Esophagus (tissue), 2 donors: ENCODE measurements at regions not wholly inside any gene's neighbourhood (a gene's known extent, or its start where the extent isn't known, plus 50 kb on each side); places are given as distances from the start of the nearest gene placed in this dataset.

Source experiments
- H3K27ac ChIP-seq, 2 donors: one replicate each; pipeline ENCODE4 v1.5.1; 2013; ENCODE audit warnings: low read depth in 2 of 2, mild to moderate bottlenecking in 2 of 2, inconsistent platforms in 1 of 2, low read length in 1 of 2, moderate library complexity in 1 of 2
- H3K27me3 ChIP-seq, 2 donors: one replicate each; pipeline ENCODE4 v1.6.1; 2013; ENCODE audit warnings: low read length in 2 of 2, control low read depth in 1 of 2, mild to moderate bottlenecking in 1 of 2; ENCODE audit not compliant: insufficient read depth in 2 of 2, control insufficient read depth in 1 of 2
- H3K36me3 ChIP-seq, 2 donors: one replicate each; pipeline ENCODE4 v1.6.1; 2013; ENCODE audit warnings: low read length in 1 of 2; ENCODE audit not compliant: control insufficient read depth in 2 of 2, insufficient read depth in 2 of 2
- H3K4me1 ChIP-seq, 2 donors: one replicate each; pipeline ENCODE4 v1.6.1; 2013; ENCODE audit warnings: low read length in 1 of 2; ENCODE audit not compliant: control insufficient read depth in 2 of 2, insufficient read depth in 2 of 2
- H3K4me3 ChIP-seq, 2 donors: one replicate each; pipeline ENCODE4 v1.5.1; 2013; ENCODE audit warnings: low read length in 2 of 2, mild to moderate bottlenecking in 2 of 2, low read depth in 1 of 2, moderate library complexity in 1 of 2
- H3K9me3 ChIP-seq, 2 donors: one replicate each; pipeline ENCODE4 v1.6.1; 2013; ENCODE audit warnings: mild to moderate bottlenecking in 2 of 2, low read depth in 1 of 2, low read length in 1 of 2, moderate library complexity in 1 of 2; ENCODE audit not compliant: control insufficient read depth in 2 of 2, insufficient read depth in 1 of 2
- WGBS, 2 donors: extraction: QIAGEN DNeasy Blood & Tissue Kit; methylation state at CpG; one replicate each; pipeline ENCODE4 v1.1.7; 2013; 5-methylcytosine and 5-hydroxymethylcytosine counted together
- donor health status: healthy with polysubstance abuse.
- donor health status: Bipolar disorder and iron deficiency.

DNA sequence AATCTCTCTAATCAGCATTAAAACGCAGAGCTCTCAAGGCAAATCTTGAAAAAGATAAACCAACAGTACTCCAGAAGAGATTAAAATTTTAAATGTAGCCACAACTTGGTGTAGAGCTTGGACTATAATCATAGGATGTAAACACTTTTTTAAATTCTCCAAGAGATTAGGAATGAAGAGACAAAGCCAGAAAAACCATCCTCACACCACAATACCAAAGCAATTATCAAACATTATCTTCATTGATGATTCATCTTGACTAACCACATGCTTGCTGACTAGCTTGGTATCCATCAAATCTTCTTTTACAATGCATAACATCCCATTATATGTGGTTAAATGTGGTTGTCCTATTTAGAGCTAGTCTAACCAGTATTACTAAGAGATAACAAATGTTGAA lies 815.1 kb downstream of the TLE1 start:
- H3K4me3 ChIP-seq = no peak overlapping the region
- H3K27ac ChIP-seq = no peak overlapping the region
- H3K4me1 ChIP-seq = no peaks in the 10 kb centered on the region
- WGBS, 2 donors = 9 to 39% methylated on average over 1 of the region's 1 CpG
- H3K36me3 ChIP-seq = no peaks in the 10 kb centered on the region
- no peaks in the 10 kb centered on the region for H3K27me3 ChIP-seq
- H3K9me3 ChIP-seq = no peaks in the 10 kb centered on the region

DNA sequence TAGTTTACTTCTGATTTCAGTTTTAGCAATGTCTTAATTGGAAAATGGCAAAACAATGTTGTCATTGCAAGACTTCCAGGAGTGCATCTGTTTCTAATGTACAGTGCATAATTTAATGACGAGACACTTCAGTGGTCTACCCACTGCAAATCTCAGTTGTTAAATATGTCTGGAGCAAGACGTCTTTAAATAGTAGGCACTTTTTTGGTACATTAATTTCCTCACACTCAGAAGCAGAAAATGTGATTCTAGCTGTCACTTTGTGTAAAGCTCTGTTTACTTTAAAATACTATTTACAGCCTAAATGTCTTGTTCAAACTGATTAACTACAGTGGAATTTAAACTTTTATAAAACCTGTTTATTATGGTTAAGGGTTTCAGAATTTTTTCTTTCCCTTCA lies 815.5 kb downstream of the TLE1 start:
- 42 to 54% methylated on average over 2 of the region's 2 CpGs for WGBS, 2 donors
- H3K36me3 ChIP-seq = no peaks in the 10 kb centered on the region
- H3K27ac ChIP-seq = no peak overlapping the region
- no peaks in the 10 kb centered on the region for H3K4me1 ChIP-seq
- no peak overlapping the region for H3K4me3 ChIP-seq
- no peaks in the 10 kb centered on the region for H3K27me3 ChIP-seq
- H3K9me3 ChIP-seq = no peaks in the 10 kb centered on the region

DNA sequence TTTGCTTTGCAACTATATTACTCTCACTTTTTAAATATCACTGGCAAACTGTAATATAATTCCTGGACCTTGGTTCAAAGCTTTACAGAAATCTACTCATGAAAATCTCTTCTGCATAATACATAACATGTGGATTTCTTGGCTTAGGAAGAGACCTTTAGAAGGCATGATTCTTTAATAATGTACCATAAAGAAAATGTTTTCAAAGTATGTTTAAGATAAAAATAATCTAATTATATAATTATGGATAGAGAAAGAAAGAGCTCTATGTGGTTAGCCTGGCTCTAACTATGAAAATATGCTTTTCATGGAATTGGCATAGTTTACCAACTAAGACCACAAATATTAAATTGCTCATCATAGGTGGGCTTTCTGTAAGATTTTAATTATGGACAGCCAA lies 817.8 kb downstream of the TLE1 start:
- no peaks in the 10 kb centered on the region for H3K27me3 ChIP-seq
- H3K36me3 ChIP-seq = no peaks in the 10 kb centered on the region
- H3K4me1 ChIP-seq = no peaks in the 10 kb centered on the region
- H3K27ac ChIP-seq = no peak overlapping the region
- no peaks in the 10 kb centered on the region for H3K9me3 ChIP-seq
- H3K4me3 ChIP-seq = no peak overlapping the region

GRCh38 chr9:80867731-80868130 lies 821.6 kb downstream of the TLE1 start:
- Histone ChIP-seq H3K4me1 (no peaks in the 10 kb centered on the region), H3K4me3 (no peak overlapping the region), H3K27me3 (no peaks in the 10 kb centered on the region), H3K9me3 (no peaks in the 10 kb centered on the region), H3K36me3 (no peaks in the 10 kb centered on the region), H3K27ac (no peak overlapping the region)

GRCh38 chr9:80866576-80867227 lies 822.6 kb downstream of the TLE1 start:
- H3K4me1 ChIP-seq = no peaks in the 10 kb centered on the region
- H3K36me3 ChIP-seq = no peaks in the 10 kb centered on the region
- H3K27me3 ChIP-seq = no peaks in the 10 kb centered on the region
- H3K27ac ChIP-seq = no peak overlapping the region
- 72 to 78% methylated on average over 2 of the region's 2 CpGs for WGBS, 2 donors
- no peak overlapping the region for H3K4me3 ChIP-seq
- no peaks in the 10 kb centered on the region for H3K9me3 ChIP-seq

- H3K4me1 ChIP-seq = no peaks in the 10 kb centered on the region
- H3K36me3 ChIP-seq = no peaks in the 10 kb centered on the region
- no peak overlapping the region for H3K4me3 ChIP-seq
- no peaks in the 10 kb centered on the region for H3K9me3 ChIP-seq
- no peaks in the 10 kb centered on the region for H3K27me3 ChIP-seq
- no peak overlapping the region for H3K27ac ChIP-seq
Measured at GRCh38 chr9:80866121-80866520, 823.2 kb downstream of the TLE1 start.

DNA sequence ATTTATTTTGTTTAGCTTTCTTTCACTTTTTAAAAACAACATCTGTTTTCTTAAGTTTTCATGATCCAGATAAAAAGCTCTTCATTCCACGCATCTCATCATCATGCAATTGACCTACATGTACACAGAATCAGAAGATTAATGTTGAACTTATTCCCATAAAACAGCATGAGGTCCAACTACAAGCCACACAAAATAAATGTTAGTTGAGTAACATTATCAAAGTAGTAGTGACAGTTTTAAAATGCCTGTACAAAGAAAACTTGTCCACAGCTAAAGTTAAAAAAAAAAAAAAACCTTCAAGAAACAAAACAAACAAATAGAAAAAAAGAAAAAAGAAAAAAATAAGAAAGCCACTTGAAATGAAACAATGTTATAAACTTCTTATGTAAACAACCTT lies 846.3 kb downstream of the TLE1 start:
- no peak overlapping the region for H3K27ac ChIP-seq
- 73% methylated on average over 1 of the region's 1 CpG for whole genome bisulfite sequencing, 2 donors
- no peaks in the 10 kb centered on the region for H3K9me3 ChIP-seq
- no peaks in the 10 kb centered on the region for H3K36me3 ChIP-seq
- no peaks in the 10 kb centered on the region for H3K27me3 ChIP-seq
- no peaks in the 10 kb centered on the region for H3K4me1 ChIP-seq
- H3K4me3 ChIP-seq = no peak overlapping the region

- no peaks in the 10 kb centered on the region for H3K9me3 ChIP-seq
- no peaks in the 10 kb centered on the region for H3K36me3 ChIP-seq
- H3K4me1 ChIP-seq = no peaks in the 10 kb centered on the region
- no peaks in the 10 kb centered on the region for H3K27me3 ChIP-seq
- 38% methylated on average over 6 of the region's 6 CpGs for WGBS, 2 donors
- H3K27ac ChIP-seq = no peak overlapping the region
- no peak overlapping the region for H3K4me3 ChIP-seq
Measured at GRCh38 chr9:80842389-80842788, 847.0 kb downstream of the TLE1 start.

- Histone ChIP-seq H3K4me3 (no peak overlapping the region), H3K27me3 (no peaks in the 10 kb centered on the region), H3K36me3 (no peaks in the 10 kb centered on the region), H3K4me1 (no peaks in the 10 kb centered on the region), H3K9me3 (no peaks in the 10 kb centered on the region), H3K27ac (no peak overlapping the region)
- WGBS, 2 donors = 69 to 70% methylated on average over 3 of the region's 3 CpGs
Measured at GRCh38 chr9:80841888-80842287, 847.5 kb downstream of the TLE1 start.

- H3K9me3 ChIP-seq = no peaks in the 10 kb centered on the region
- H3K4me1 ChIP-seq = no peaks in the 10 kb centered on the region
- no peak overlapping the region for H3K27ac ChIP-seq
- 85 to 88% methylated on average over 6 of the region's 6 CpGs for WGBS, 2 donors
- H3K36me3 ChIP-seq = no peaks in the 10 kb centered on the region
- H3K4me3 ChIP-seq = no peak overlapping the region
- H3K27me3 ChIP-seq = no peaks in the 10 kb centered on the region
Measured at GRCh38 chr9:80839821-80840675, 849.3 kb downstream of the TLE1 start.
